HepG2 (cell line): ENCODE measurements at regions not wholly inside any gene's neighbourhood (a gene's known extent, or its start where the extent isn't known, plus 50 kb on each side); places are given as distances from the start of the nearest gene placed in this dataset.

Experiments
- ARHGAP35 ChIP-seq: sonication (generic); formaldehyde crosslinking; IDR thresholded peaks from 2 replicates; pipeline ENCODE4 v1.9.0; 2022; ENCODE audit warnings: mild to moderate bottlenecking, inconsistent platforms, moderate library complexity, missing genetic modification reagents, borderline replicate concordance
- ATF7 ChIP-seq, 2 experiments: fragments of 450-650 bp in 1 of 2; sonication (generic) in 1 of 2; formaldehyde crosslinking in 1 of 2; IDR thresholded peaks; 2 replicates each; pipeline versions ENCODE4 v1.4.0 to v1.6.1; 2016 to 2020; ENCODE audit warnings: antibody characterized with exemption in 1 of 2, mild to moderate bottlenecking in 1 of 2, missing genetic modification reagents in 1 of 2
- CBFB ChIP-seq: sonication (generic); formaldehyde crosslinking; IDR thresholded peaks from 2 replicates; pipeline ENCODE4 v1.4.0; 2020; ENCODE audit warnings: missing genetic modification reagents
- MAZ ChIP-seq, 2 experiments: sonication (generic) in 1 of 2; formaldehyde crosslinking in 1 of 2; IDR thresholded peaks; 2 replicates each; pipeline versions ENCODE4 v1.5.0 to v1.6.1; 2012 to 2020; ENCODE audit warnings: low read depth in 2 of 2, mild to moderate bottlenecking in 2 of 2, borderline replicate concordance in 1 of 2, improper control_type of control experiment in 1 of 2, low read length in 1 of 2, missing genetic modification reagents in 1 of 2, moderate library complexity in 1 of 2
- POLR2AphosphoS5 ChIP-seq: IDR thresholded peaks from 2 replicates; pipeline ENCODE4 v1.6.1; 2012; ENCODE audit warnings: low read depth, low read length
- RAD21 ChIP-seq: fragments of 450-650 bp; formaldehyde crosslinking; IDR thresholded peaks from 2 replicates; pipeline ENCODE4 v1.5.0; 2020; ENCODE audit warnings: mild to moderate bottlenecking
- TARDBP ChIP-seq: sonication (generic); formaldehyde crosslinking; IDR thresholded peaks from 2 replicates; pipeline ENCODE4 v1.8.0; 2022; ENCODE audit warnings: mild to moderate bottlenecking, missing genetic modification reagents
- ZSCAN21 ChIP-seq: sonication (generic); formaldehyde crosslinking; IDR thresholded peaks from 2 replicates; pipeline ENCODE4 v1.8.0; 2022; ENCODE audit warnings: mild to moderate bottlenecking, missing genetic modification reagents, moderate library complexity, borderline replicate concordance
- TF ChIP-seq, protein P1 (sequence below): sonication (generic); formaldehyde crosslinking; IDR thresholded peaks from 2 replicates; pipeline ENCODE4 v1.5.0; 2020; ENCODE audit warnings: missing genetic modification reagents, mild to moderate bottlenecking, borderline replicate concordance

GRCh38 chr9:79433703-79434102 lies 138.1 kb upstream of the TLE4 start:
- no peak for TF ChIP-seq MAZ (IDR thresholded peaks at IDR 0.05; ENCODE audit: borderline replicate concordance, low read depth, low read length)
- TF ChIP-seq MAZ (CRISPR knock-in tag; IDR thresholded peaks at IDR 0.05; ENCODE audit: low read depth), result no peak
- TF ChIP-seq, protein P1, sequence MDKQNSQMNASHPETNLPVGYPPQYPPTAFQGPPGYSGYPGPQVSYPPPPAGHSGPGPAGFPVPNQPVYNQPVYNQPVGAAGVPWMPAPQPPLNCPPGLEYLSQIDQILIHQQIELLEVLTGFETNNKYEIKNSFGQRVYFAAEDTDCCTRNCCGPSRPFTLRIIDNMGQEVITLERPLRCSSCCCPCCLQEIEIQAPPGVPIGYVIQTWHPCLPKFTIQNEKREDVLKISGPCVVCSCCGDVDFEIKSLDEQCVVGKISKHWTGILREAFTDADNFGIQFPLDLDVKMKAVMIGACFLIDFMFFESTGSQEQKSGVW (CRISPR knock-in tag), result no peak
- no peak for TF ChIP-seq RAD21 (CRISPR knock-in tag)
- no peak for TF ChIP-seq ZSCAN21 (CRISPR knock-in tag)
- no peak for TF ChIP-seq ARHGAP35
- TF ChIP-seq TARDBP (CRISPR knock-in tag), result no peak
- no peak for TF ChIP-seq POLR2AphosphoS5
- no peak for TF ChIP-seq ATF7 (IDR thresholded peaks at IDR 0.05)
- no peak for TF ChIP-seq ATF7 (CRISPR knock-in tag; IDR thresholded peaks at IDR 0.05)
- no peak for TF ChIP-seq CBFB (CRISPR knock-in tag)
